Neural progenitor cell (in vitro differentiated cells): ENCODE measurements at regions not wholly inside any gene's neighbourhood (a gene's known extent, or its start where the extent isn't known, plus 50 kb on each side); places are given as distances from the start of the nearest gene placed in this dataset.

ENCODE experiments used
- DNase-seq: peaks from one replicate; pipeline ENCODE4 v3.0.0-alpha.2; 2016; ENCODE audit warnings: low spot score
- H2AFZ ChIP-seq: fragments of 200-600 bp; sonication (generic); replicated peaks from 2 replicates; pipeline ENCODE4 v1.6.1; 2016; ENCODE audit warnings: antibody characterized with exemption
- H3F3A ChIP-seq: fragments of 200-600 bp; sonication (generic); 2 replicates; pipeline ENCODE4 v1.6.1; 2016; ENCODE audit warnings: antibody characterized with exemption, low read depth
- H3K27ac ChIP-seq: fragments of 200-600 bp; sonication (generic); 2 replicates; pipeline ENCODE4 v1.5.1; 2016; ENCODE audit warnings: mild to moderate bottlenecking
- H3K27me3 ChIP-seq: fragments of 200-600 bp; sonication (generic); 2 replicates; pipeline ENCODE4 v1.6.1; 2016; ENCODE audit warnings: mild to moderate bottlenecking, moderate library complexity
- H3K36me3 ChIP-seq: fragments of 200-600 bp; sonication (generic); 2 replicates; pipeline ENCODE4 v1.5.1; 2016
- H3K4me1 ChIP-seq: fragments of 200-600 bp; sonication (generic); 2 replicates; pipeline ENCODE4 v1.6.1; 2016; ENCODE audit warnings: mixed run types
- H3K4me2 ChIP-seq: fragments of 200-600 bp; sonication (generic); 2 replicates; pipeline ENCODE4 v1.6.1; 2016
- H3K4me3 ChIP-seq: fragments of 200-600 bp; sonication (generic); 2 replicates; pipeline ENCODE4 v1.5.1; 2016
- H3K79me2 ChIP-seq: fragments of 200-600 bp; sonication (generic); 2 replicates; pipeline ENCODE4 v1.6.1; 2016; ENCODE audit warnings: low read depth
- H3K9ac ChIP-seq: fragments of 200-600 bp; sonication (generic); 2 replicates; pipeline ENCODE4 v1.6.1; 2016
- H3K9me3 ChIP-seq: fragments of 200-600 bp; sonication (generic); 2 replicates; pipeline ENCODE4 v1.5.1; 2016; ENCODE audit warnings: low read depth
- H4K20me1 ChIP-seq: fragments of 200-600 bp; sonication (generic); 2 replicates; pipeline ENCODE4 v1.6.1; 2016; ENCODE audit warnings: low read depth
- H3K27ac Mint-ChIP-seq: 3 replicates; pipeline ENCODE4 v1.8.0; 2021; ENCODE audit warnings: mixed read lengths
- H3K27me3 Mint-ChIP-seq: 2 replicates; pipeline ENCODE4 v1.8.0; 2022; ENCODE audit warnings: low read depth, mild to moderate bottlenecking, inconsistent platforms, moderate library complexity, mixed read lengths; ENCODE audit not compliant: insufficient read depth
- H3K36me3 Mint-ChIP-seq: 3 replicates; pipeline ENCODE4 v1.8.0; 2021; ENCODE audit warnings: mixed read lengths
- H3K4me1 Mint-ChIP-seq: 3 replicates; pipeline ENCODE4 v1.8.0; 2021; ENCODE audit warnings: mixed read lengths
- H3K4me3 Mint-ChIP-seq: 3 replicates; pipeline ENCODE4 v1.8.0; 2021; ENCODE audit warnings: mild to moderate bottlenecking, moderate library complexity, mixed read lengths
- H3K9me3 Mint-ChIP-seq: 3 replicates; pipeline ENCODE4 v1.8.0; 2020; ENCODE audit warnings: mixed read lengths
- EZH2 ChIP-seq: fragments of 200-600 bp; sonication (generic); IDR thresholded peaks from 2 replicates; pipeline ENCODE4 v1.6.1; 2017; ENCODE audit warnings: antibody characterized with exemption, mild to moderate bottlenecking, moderate library complexity
- EZH2phosphoT487 ChIP-seq: fragments of 200-600 bp; sonication (generic); IDR thresholded peaks from 2 replicates; pipeline ENCODE4 v1.6.1; 2017; ENCODE audit warnings: antibody characterized with exemption
- TF ChIP-seq, protein P1 (sequence below): fragments of 200-600 bp; sonication (generic); IDR thresholded peaks from 2 replicates; pipeline ENCODE4 v1.5.1; 2017; ENCODE audit warnings: antibody characterized with exemption, mild to moderate bottlenecking

DNA sequence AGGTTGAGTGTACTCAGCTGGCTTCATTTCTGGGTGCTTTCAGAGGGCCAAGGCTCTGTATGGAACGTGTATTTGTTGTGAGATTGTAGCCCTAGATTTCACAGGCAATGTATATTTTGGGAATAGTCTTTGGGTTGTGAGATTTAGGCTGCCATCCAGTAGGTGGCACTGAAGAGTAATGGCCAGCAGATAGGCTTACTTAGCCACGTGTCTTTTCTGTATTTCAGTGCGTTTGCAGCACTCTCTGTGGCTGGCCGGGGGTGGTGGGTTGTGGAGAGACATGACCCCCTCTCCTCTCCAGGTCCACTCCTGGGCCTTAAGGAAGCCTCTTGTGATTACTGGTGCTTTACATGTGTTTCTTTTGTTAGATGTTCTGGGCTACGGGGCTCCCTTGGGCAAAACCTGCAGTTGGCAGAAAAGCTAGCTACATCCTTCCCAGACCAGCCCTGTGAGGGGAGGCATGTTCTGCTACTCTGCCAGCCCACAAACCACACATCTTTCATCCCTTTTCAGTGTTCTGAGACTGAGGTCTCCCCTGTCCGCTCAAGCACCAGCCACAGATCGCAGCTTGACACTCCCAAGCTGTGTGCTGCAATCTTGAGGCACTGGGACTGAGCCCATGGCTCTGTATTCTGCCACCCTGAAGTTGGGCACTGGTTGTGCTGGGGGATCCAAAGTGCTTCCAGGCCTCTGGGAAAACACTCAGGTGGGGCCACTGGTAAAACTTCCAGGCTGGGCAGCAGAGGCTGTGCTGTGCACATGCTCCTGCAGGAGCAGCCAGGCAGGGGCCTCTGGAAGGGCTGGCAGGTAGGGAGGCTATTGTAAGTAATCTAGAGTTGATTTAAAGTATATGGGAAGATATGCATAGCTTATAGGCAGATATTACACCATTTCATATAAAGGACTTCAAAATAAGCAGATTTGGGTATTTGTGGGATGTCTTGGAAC, 1096.8 kb upstream of the PCDH20 start:
- Mint-ChIP-seq H3K4me3 (no peak overlapping the region), H3K27me3 (no peaks in the 10 kb centered on the region), H3K27ac (no peak overlapping the region), H3K36me3 (no peaks in the 10 kb centered on the region), H3K4me1 (no peaks in the 10 kb centered on the region), H3K9me3 (no peaks in the 10 kb centered on the region)
- no peak overlapping the region for H3K4me2 ChIP-seq
- no peak overlapping the region for H3K4me3 ChIP-seq
- H3K79me2 ChIP-seq, result no peaks in the 10 kb centered on the region
- H3F3A ChIP-seq, result no peaks in the 10 kb centered on the region
- peak overlapping the region; percentile 96 for H2AFZ ChIP-seq
- TF ChIP-seq EZH2 (no peak), EZH2phosphoT487 (no peak)
- TF ChIP-seq, protein P1, sequence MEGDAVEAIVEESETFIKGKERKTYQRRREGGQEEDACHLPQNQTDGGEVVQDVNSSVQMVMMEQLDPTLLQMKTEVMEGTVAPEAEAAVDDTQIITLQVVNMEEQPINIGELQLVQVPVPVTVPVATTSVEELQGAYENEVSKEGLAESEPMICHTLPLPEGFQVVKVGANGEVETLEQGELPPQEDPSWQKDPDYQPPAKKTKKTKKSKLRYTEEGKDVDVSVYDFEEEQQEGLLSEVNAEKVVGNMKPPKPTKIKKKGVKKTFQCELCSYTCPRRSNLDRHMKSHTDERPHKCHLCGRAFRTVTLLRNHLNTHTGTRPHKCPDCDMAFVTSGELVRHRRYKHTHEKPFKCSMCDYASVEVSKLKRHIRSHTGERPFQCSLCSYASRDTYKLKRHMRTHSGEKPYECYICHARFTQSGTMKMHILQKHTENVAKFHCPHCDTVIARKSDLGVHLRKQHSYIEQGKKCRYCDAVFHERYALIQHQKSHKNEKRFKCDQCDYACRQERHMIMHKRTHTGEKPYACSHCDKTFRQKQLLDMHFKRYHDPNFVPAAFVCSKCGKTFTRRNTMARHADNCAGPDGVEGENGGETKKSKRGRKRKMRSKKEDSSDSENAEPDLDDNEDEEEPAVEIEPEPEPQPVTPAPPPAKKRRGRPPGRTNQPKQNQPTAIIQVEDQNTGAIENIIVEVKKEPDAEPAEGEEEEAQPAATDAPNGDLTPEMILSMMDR, result peak; percentile 73
- H3K9me3 ChIP-seq, result no peaks in the 10 kb centered on the region
- no peak overlapping the region for H3K27ac ChIP-seq
- DNase-seq, result peak; percentile 69
- H3K4me1 ChIP-seq, result no peaks in the 10 kb centered on the region
- H4K20me1 ChIP-seq, result no peaks in the 10 kb centered on the region
- H3K9ac ChIP-seq, result no peak overlapping the region
- H3K36me3 ChIP-seq, result no peaks in the 10 kb centered on the region
- H3K27me3 ChIP-seq, result no peaks in the 10 kb centered on the region

DNA sequence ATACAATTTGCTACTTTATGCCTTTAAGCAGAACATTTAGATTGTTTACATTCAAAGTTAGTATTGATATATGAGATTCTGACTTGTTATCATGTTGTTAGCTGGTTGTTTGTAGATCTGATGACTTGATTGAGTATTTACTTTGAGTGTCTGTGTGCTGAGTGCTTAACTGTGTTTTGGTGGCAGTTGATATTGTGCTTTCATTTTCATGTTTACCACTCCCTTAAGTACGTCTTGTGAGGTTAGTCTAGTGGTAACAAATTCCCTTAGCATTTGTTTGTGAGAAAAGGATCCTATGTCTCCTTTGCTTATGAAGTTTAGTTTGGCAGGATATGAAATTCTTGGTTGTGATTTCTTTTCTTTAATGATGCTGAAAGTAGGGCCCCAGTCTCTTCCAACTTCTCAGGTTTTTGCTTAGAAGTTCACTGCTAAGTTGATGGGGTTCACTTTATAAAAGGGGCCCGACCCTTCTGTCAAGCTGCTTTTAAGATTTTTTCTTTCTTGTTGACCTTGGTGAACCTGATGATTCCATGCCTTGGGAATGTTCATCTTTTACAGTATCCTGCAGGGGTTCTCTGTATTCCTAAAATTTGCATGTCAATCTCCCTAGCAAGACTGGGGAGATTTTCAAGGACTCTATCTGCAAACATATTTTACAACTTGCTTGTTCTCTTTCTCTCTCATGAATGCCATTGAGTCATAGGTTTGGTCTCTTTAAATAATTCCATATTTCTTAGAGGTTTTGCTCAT, 1095.4 kb upstream of the PCDH20 start:
- H3K4me1 ChIP-seq, result no peaks in the 10 kb centered on the region
- H3K9ac ChIP-seq, result no peak overlapping the region
- H3K4me2 ChIP-seq, result no peak overlapping the region
- H3K4me3 Mint-ChIP-seq, result no peak overlapping the region
- no peaks in the 10 kb centered on the region for H3K79me2 ChIP-seq
- H3K4me3 ChIP-seq, result no peak overlapping the region
- H3K27me3 Mint-ChIP-seq, result no peaks in the 10 kb centered on the region
- H2AFZ ChIP-seq, result no peak overlapping the region
- H3F3A ChIP-seq, result no peaks in the 10 kb centered on the region
- no peak overlapping the region for H3K27ac ChIP-seq
- no peak overlapping the region for H3K27ac Mint-ChIP-seq
- no peaks in the 10 kb centered on the region for H3K36me3 Mint-ChIP-seq
- H4K20me1 ChIP-seq, result no peaks in the 10 kb centered on the region
- TF ChIP-seq EZH2 (no peak), EZH2phosphoT487 (no peak)
- TF ChIP-seq, protein P1, result no peak
- H3K27me3 ChIP-seq, result no peaks in the 10 kb centered on the region
- no peak for DNase-seq
- no peaks in the 10 kb centered on the region for H3K9me3 ChIP-seq
- H3K36me3 ChIP-seq, result no peaks in the 10 kb centered on the region
- no peaks in the 10 kb centered on the region for H3K9me3 Mint-ChIP-seq
- H3K4me1 Mint-ChIP-seq, result no peaks in the 10 kb centered on the region

DNA sequence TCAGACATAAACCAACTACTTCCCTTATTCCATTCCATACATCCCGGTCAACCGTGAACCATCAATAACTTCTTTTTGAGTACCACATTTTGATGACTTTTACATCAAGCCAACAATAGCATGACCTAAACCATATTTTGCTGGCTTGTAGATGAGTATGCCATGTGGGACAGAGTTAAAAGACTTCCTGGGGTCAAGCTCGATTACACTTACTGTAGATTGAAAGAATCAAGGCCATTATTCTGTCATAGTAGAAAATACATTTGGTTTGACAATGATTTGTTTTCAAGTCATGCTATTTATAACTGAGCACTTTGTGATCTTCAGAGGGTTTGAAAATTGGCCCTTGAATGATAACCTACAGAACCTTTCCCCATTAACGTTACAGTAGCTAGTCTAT, 1086.9 kb upstream of the PCDH20 start:
- Histone ChIP-seq H3K27ac (no peak overlapping the region), H2AFZ (no peak overlapping the region), H3K27me3 (no peaks in the 10 kb centered on the region), H3K4me2 (no peak overlapping the region), H4K20me1 (no peaks in the 10 kb centered on the region), H3F3A (no peaks in the 10 kb centered on the region), H3K9me3 (no peaks in the 10 kb centered on the region), H3K4me1 (no peaks in the 10 kb centered on the region), H3K79me2 (no peaks in the 10 kb centered on the region), H3K4me3 (no peak overlapping the region), H3K36me3 (no peaks in the 10 kb centered on the region), H3K9ac (no peak overlapping the region)
- H3K27ac Mint-ChIP-seq, result no peak overlapping the region
- no peaks in the 10 kb centered on the region for H3K4me1 Mint-ChIP-seq
- H3K4me3 Mint-ChIP-seq, result no peak overlapping the region
- no peaks in the 10 kb centered on the region for H3K9me3 Mint-ChIP-seq
- H3K27me3 Mint-ChIP-seq, result no peaks in the 10 kb centered on the region
- no peaks in the 10 kb centered on the region for H3K36me3 Mint-ChIP-seq
- TF ChIP-seq EZH2phosphoT487, result no peak
- TF ChIP-seq, protein P1, result no peak
- no peak for TF ChIP-seq EZH2
- DNase-seq, result no peak
